COLO829 (cell line): ENCODE measurements at regions not wholly inside any gene's neighbourhood (a gene's known extent, or its start where the extent isn't known, plus 50 kb on each side); places are given as distances from the start of the nearest gene placed in this dataset.

Experiments used
- DNase-seq: peaks from one replicate; pipeline ENCODE4 v3.0.0; 2012; ENCODE audit warnings: low spot score

DNA sequence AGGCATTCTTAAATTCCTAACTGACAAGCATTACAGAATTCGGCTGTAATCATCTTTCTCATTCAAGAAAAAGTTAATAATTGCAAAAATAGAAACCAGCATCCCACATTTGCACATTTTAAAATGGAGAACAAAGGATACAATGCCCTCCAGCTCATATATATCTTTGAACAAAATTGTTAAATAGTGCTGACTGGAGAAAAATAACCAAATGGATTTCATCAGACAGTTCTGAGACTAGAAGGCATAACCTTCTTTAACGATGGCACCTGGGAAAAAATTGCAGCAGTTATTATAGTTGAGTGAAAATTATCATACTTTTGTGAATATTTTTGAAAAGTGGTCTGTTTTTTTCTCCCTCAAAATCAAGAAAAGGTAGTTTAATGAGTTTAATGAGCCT, 138.9 kb upstream of the CDH19 start:
- DNase-seq: no peak

- no peak for DNase-seq
These were observed 132.0 kb upstream of the CDH19 start for GRCh38 chr18:66735933-66736332.

GRCh38 chr18:66734451-66734850, 130.6 kb upstream of the CDH19 start:
- DNase-seq: peak; percentile 52

GRCh38 chr18:66731890-66732289, 128.0 kb upstream of the CDH19 start:
- DNase-seq: no peak

- peak; percentile 44 for DNase-seq
These were observed 125.8 kb upstream of the CDH19 start for GRCh38 chr18:66729442-66730239.

DNA sequence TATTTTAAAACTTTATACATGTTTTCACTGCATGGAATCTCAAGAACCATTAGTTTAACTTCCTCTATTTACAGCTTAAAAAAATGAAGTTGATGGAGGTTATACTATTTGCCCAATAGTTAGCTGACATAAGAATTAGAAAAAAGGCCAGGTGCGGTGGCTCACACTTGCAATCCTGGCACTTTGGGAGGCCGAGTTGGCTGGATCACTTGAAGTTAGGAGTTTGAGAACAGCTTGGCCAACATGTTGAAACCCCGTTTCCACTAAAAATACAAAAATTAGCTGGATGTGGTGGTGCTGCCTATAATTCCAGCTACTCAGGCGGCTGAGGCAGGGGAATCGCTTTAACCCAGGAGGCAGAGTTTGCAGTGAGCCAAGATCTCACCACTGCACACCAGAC, 125.1 kb upstream of the CDH19 start:
- no peak for DNase-seq

DNA sequence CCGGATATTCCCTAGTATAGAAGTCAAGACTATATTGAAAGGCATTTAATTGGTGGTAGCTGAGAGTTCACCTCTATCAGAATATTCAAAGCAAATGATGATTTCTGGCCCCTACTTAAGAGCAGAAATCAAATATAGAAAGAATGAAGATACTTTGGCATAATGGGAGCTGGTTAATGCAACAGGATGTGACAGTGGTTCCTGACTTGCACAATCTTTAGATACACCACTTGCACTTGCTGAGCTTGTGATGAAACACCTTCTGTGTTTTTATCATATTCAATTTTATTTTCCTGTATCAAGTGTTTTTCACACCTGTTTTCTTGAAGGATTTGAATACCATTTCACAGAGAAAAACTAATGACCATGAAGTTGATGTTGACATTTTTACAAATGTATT, 124.1 kb upstream of the CDH19 start:
- DNase-seq: no peak

DNA sequence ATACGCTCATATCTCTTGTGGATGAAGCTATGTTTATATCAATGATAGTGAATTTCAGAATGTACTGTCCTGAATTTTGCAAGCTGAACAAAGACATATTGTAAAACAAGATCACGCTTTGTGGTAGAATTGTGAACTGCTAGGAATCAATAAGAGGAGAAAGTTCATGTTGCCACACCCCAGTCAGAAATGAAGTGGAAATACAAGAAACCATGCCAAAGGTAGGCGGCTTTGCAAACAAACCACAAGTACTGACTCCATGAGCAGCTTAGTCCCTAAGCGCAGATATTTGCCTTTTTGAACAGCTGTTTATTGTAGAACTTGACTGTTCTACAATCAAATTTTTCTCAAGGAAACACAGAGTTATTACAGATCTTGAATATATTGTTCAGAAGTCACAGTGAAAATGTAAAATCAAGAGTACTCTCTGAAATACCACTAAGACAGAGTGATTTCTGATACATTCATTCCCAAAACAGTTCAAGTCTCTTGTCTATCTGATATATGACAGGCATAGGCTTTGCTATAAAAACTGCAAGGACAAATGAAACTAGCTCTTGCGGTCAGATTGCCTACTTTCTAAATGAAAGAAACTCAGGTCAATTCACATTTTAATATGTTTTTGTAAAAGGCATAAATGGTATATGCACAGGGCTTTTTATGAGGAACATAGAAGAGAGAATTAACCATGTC, 120.9 kb upstream of the CDH19 start:
- no peak for DNase-seq

GRCh38 chr18:66722671-66723070, 118.8 kb upstream of the CDH19 start:
- peak; percentile 56 for DNase-seq

GRCh38 chr18:66708646-66709045, 104.8 kb upstream of the CDH19 start:
- no peak for DNase-seq

DNA sequence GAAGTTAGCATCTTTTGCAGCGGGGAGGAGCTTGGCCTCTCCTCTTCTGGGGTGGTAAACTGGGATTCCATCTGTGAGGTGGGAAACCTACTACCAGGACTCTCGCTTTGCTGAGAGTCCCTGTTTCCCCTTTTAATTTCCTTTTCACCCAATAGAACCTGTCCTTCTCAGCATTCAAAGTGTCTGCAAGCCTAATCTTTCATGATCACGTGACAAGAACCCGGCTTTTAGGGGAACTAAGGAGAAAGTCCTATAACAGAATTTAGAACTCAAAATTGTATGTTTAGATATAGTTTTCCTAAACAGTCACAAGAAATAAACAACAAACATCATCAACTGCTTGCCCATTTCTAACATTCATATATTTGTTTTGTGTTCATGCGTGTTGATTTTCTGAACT, 103.6 kb upstream of the CDH19 start:
- no peak for DNase-seq

DNA sequence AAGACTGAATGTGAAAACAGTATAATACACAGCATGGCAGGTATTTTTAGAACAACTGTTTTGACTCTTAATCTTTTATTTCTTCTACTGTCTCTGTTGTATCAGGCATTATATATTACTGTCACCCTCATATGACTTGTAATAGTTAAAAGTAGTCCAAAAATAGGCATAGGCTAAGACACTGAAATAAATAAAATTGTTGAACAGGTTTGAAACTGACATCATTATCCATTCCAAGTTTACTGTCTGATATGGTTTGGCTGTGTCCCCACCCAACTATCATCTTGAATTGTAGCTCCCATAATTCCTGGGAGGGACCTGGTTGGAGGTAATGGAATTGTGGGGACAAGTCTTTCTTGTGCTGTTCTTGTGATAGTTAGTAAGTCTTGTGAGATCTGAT, 91.4 kb upstream of the CDH19 start:
- DNase-seq: no peak

DNA sequence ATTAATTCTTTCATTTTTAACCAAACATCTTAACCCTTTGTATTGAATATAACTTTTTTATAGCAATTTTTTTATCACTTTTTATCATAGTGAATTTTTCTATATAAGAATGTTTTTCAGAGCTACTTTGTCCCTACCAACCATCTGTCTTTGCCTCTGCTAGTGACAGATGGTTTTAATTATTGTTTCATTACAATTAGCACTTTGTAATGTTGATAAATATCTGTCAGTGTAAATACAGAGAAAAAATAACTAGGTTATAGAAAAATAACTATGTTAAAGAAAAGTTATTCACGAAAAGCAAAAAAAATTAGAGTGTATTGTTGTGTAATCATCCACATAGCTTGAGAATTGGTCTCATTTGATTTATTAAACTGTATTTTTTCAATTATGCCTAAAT, 91.0 kb upstream of the CDH19 start:
- DNase-seq: no peak

GRCh38 chr18:66687635-66688034, 83.7 kb upstream of the CDH19 start:
- no peak for DNase-seq

- DNase-seq: peak; percentile 24
These were observed 79.0 kb upstream of the CDH19 start for GRCh38 chr18:66682855-66683322.

DNA sequence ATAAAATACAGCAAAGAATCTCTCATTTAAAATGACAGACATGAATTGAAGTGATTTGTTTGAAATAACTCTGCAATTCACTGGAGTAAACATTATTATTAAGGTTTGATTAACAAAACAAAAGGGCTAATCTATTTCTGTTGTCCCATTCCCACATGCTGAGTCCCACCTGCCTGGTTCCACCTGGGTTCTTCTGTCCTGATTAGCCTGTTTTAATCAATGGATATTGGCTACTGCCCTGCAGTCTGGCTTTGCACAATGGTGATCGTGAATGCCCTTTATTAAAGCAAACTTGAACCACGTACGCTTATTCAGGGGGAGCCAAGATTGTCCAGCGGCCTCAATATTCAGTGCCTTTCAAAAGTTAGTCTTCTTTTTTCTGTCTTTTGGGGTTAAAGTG, 72.8 kb upstream of the CDH19 start:
- no peak for DNase-seq

DNA sequence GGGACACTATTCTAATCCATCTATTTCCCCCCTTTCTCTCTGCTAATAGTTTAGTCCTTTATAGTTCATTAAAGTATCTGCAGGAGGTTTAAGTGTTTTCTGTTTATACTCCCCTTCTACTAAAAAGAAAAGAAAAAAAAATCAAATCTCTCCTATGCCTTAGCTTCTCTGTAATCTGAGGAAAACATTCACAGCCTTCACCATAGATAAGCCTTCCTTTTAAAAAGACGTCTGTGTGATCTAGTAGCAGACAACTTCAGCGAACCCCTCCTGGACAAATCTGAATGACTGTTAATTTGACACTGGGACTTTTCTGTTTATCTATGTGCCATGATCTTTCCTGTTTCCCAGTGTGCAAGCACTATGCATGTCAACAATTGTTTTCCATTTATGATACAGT, 70.4 kb upstream of the CDH19 start:
- no peak for DNase-seq

GRCh38 chr18:66668706-66669105, 64.8 kb upstream of the CDH19 start:
- no peak for DNase-seq

DNA sequence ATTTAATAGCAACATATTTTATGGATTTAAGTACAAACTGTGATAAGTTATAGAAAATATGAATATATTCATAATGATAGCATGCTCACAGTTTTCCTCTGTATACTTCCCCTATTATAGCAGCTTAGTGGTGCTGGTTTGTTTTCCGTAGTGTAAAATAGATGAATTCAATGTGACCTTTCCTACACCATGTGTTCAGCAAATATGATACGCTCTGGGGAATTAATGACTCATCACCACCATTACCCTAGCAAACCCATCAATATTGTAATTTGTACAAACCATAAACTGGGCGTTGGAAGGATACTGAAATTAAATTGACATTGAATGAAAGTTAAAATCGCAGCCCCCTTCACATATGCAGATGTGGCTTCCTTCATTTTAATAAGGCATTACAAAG, 58.7 kb upstream of the CDH19 start:
- peak; percentile 31 for DNase-seq

- DNase-seq: no peak
These were observed 51.5 kb upstream of the CDH19 start for GRCh38 chr18:66655407-66655806.
